Small intestine (tissue), 7 donors: ENCODE measurements at regions not wholly inside any gene's neighbourhood (a gene's known extent, or its start where the extent isn't known, plus 50 kb on each side); places are given as distances from the start of the nearest gene placed in this dataset.
A peak's percentile ranks its signal among the peaks of the same experiment; 100 is the strongest.

ENCODE experiments used
- DNase-seq, 2 donors: peaks; one replicate each; pipeline versions ENCODE4 v3.0.0 to v3.0.0-alpha.2; 2013
- FAIRE-seq: peaks from 2 replicates; lab custom pipeline; 2012; peaks lifted over from hg19 to GRCh38; lab: Jason Lieb, UNC
- H3K27ac ChIP-seq, 3 donors: one replicate each; pipeline ENCODE4 v1.5.1; 2013; ENCODE audit warnings: low read length in 2 of 3, mild to moderate bottlenecking in 2 of 3, control low read depth in 1 of 3, inconsistent platforms in 1 of 3, low read depth in 1 of 3, moderate library complexity in 1 of 3
- H3K27me3 ChIP-seq, 3 donors: one replicate each; pipeline ENCODE4 v1.6.1; 2013; ENCODE audit warnings: low read length in 3 of 3, inconsistent platforms in 1 of 3; ENCODE audit not compliant: control insufficient read depth in 3 of 3, insufficient read depth in 3 of 3
- H3K36me3 ChIP-seq, 3 donors: one replicate each; pipeline ENCODE4 v1.6.1; 2013; ENCODE audit warnings: low read length in 3 of 3, inconsistent platforms in 1 of 3, low read depth in 1 of 3, mild to moderate bottlenecking in 1 of 3, moderate library complexity in 1 of 3; ENCODE audit not compliant: control insufficient read depth in 3 of 3, insufficient read depth in 2 of 3
- H3K4me1 ChIP-seq, 3 donors: one replicate each; pipeline ENCODE4 v1.6.1; 2013; ENCODE audit warnings: low read length in 2 of 3, inconsistent platforms in 1 of 3, low read depth in 1 of 3, mild to moderate bottlenecking in 1 of 3, moderate library complexity in 1 of 3; ENCODE audit not compliant: control insufficient read depth in 3 of 3, insufficient read depth in 2 of 3
- H3K4me3 ChIP-seq, 3 donors: one replicate each; pipeline ENCODE4 v1.5.1; 2013; ENCODE audit warnings: low read length in 3 of 3, control low read depth in 1 of 3, inconsistent platforms in 1 of 3, low read depth in 1 of 3, mild to moderate bottlenecking in 1 of 3, moderate library complexity in 1 of 3
- H3K9me3 ChIP-seq, 2 donors: one replicate each; pipeline ENCODE4 v1.6.1; 2013; ENCODE audit warnings: low read depth in 1 of 2, low read length in 1 of 2; ENCODE audit not compliant: control insufficient read depth in 2 of 2, insufficient read depth in 1 of 2
- WGBS, 3 donors: extraction: QIAGEN DNeasy Blood & Tissue Kit; methylation state at CpG; one replicate each; pipeline ENCODE4 v1.1.7; 2013; 5-methylcytosine and 5-hydroxymethylcytosine counted together
- donor health status: healthy with polysubstance abuse.
- donor health status: control.
- donor health status: control.
- donor health status: Bipolar disorder and iron deficiency.
- donor health status: healthy.

- H3K4me3 ChIP-seq = no peak overlapping the region
- no peak for FAIRE-seq
- 76 to 84% (median 79%) methylated on average over 14 of the region's 14 CpGs for WGBS, 3 donors
Measured at GRCh38 chr10:3271354-3272115, 99.0 kb upstream of the PITRM1 start.

GRCh38 chr10:3270577-3271316, 98.2 kb upstream of the PITRM1 start:
- H3K27me3 ChIP-seq = no peaks in the 10 kb centered on the region
- H3K36me3 ChIP-seq = no peaks in the 10 kb centered on the region
- 84 to 89% (median 87%) methylated on average over 18 of the region's 18 CpGs for WGBS, 3 donors
- FAIRE-seq (no peak), DNase-seq (no peak)
- H3K4me3 ChIP-seq = no peak overlapping the region
- H3K9me3 ChIP-seq = no peaks in the 10 kb centered on the region
- H3K4me1 ChIP-seq = no peaks in the 10 kb centered on the region
- no peak overlapping the region for H3K27ac ChIP-seq

More at GRCh38 chr10:3271354-3272115, 99.0 kb upstream of the PITRM1 start:
- H3K4me1 ChIP-seq = no peaks in the 10 kb centered on the region
- no peak for DNase-seq
- H3K27me3 ChIP-seq = no peaks in the 10 kb centered on the region
- no peaks in the 10 kb centered on the region for H3K9me3 ChIP-seq
- H3K36me3 ChIP-seq = no peaks in the 10 kb centered on the region
- H3K27ac ChIP-seq = no peak overlapping the region

- Histone ChIP-seq H3K27ac (no peak overlapping the region), H3K36me3 (no peaks in the 10 kb centered on the region), H3K27me3 (peaks cover 0 to 3% (median 0%) of the 10 kb centered on the region in 3 donors), H3K4me3 (no peak overlapping the region), H3K9me3 (no peaks in the 10 kb centered on the region), H3K4me1 (no peaks in the 10 kb centered on the region)
- DNase-seq = no peak
- WGBS, 3 donors = 79 to 92% (median 84%) methylated on average over 6 of the region's 6 CpGs
- no peak for FAIRE-seq
Measured at GRCh38 chr10:3268025-3268424, 95.4 kb upstream of the PITRM1 start.

- no peak overlapping the region for H3K27ac ChIP-seq
- DNase-seq = no peak
- H3K4me1 ChIP-seq = no peaks in the 10 kb centered on the region
- no peaks in the 10 kb centered on the region for H3K36me3 ChIP-seq
- WGBS, 3 donors = 69 to 73% (median 72%) methylated on average over 4 of the region's 4 CpGs
- peaks cover 0 to 3% (median 0%) of the 10 kb centered on the region in 3 donors for H3K27me3 ChIP-seq
- no peak for FAIRE-seq
- H3K9me3 ChIP-seq = no peaks in the 10 kb centered on the region
- no peak overlapping the region for H3K4me3 ChIP-seq
Measured at GRCh38 chr10:3265088-3265487, 92.5 kb upstream of the PITRM1 start.

- Histone ChIP-seq H3K27ac (peak overlapping the region in 1 of 3 donors; percentile 51), H3K4me1 (no peaks in the 10 kb centered on the region)
Measured at GRCh38 chr10:3264161-3264761, 91.7 kb upstream of the PITRM1 start.

GRCh38 chr10:3263747-3264146, 91.2 kb upstream of the PITRM1 start:
- H3K36me3 ChIP-seq = no peaks in the 10 kb centered on the region
- FAIRE-seq (no peak), DNase-seq (no peak)
- no peaks in the 10 kb centered on the region for H3K4me1 ChIP-seq
- H3K27me3 ChIP-seq = peaks cover 0 to 3% (median 0%) of the 10 kb centered on the region in 3 donors
- H3K9me3 ChIP-seq = no peaks in the 10 kb centered on the region
- 82 to 87% (median 82%) methylated on average over 12 of the region's 12 CpGs for WGBS, 3 donors
- peak overlapping the region in 1 of 3 donors; percentile 51 for H3K27ac ChIP-seq
- H3K4me3 ChIP-seq = no peak overlapping the region

More at GRCh38 chr10:3264161-3264761, 91.7 kb upstream of the PITRM1 start:
- Histone ChIP-seq H3K9me3 (no peaks in the 10 kb centered on the region), H3K4me3 (no peak overlapping the region), H3K36me3 (no peaks in the 10 kb centered on the region), H3K27me3 (peaks cover 0 to 3% (median 0%) of the 10 kb centered on the region in 3 donors)
- WGBS, 3 donors = 65 to 74% (median 70%) methylated on average over 12 of the region's 12 CpGs
- FAIRE-seq (no peak), DNase-seq (no peak)

- DNase-seq = no peak
- Histone ChIP-seq H3K9me3 (no peaks in the 10 kb centered on the region), H3K27ac (no peak overlapping the region), H3K36me3 (no peaks in the 10 kb centered on the region), H3K4me3 (no peak overlapping the region), H3K27me3 (peaks cover 0 to 3% (median 0%) of the 10 kb centered on the region in 3 donors), H3K4me1 (no peaks in the 10 kb centered on the region)
- FAIRE-seq = no peak
- 52 to 61% (median 58%) methylated on average over 3 of the region's 3 CpGs for WGBS, 3 donors
Measured at GRCh38 chr10:3263082-3263481, 90.5 kb upstream of the PITRM1 start.

GRCh38 chr10:3261921-3262320, 89.3 kb upstream of the PITRM1 start:
- DNase-seq (peak in 1 of 2 donors; percentile 10), FAIRE-seq (no peak)
- Histone ChIP-seq H3K9me3 (no peaks in the 10 kb centered on the region), H3K36me3 (no peaks in the 10 kb centered on the region), H3K4me1 (no peaks in the 10 kb centered on the region), H3K27ac (no peak overlapping the region), H3K4me3 (no peak overlapping the region), H3K27me3 (peaks cover 0 to 3% (median 0%) of the 10 kb centered on the region in 3 donors)
- WGBS, 3 donors = 32 to 50% (median 41%) methylated on average over 5 of the region's 5 CpGs
